HEK293 (cell line): ENCODE measurements at regions not wholly inside any gene's neighbourhood (a gene's known extent, or its start where the extent isn't known, plus 50 kb on each side); places are given as distances from the start of the nearest gene placed in this dataset.
A peak's percentile ranks its signal among the peaks of the same experiment; 100 is the strongest.

Source experiments
- CTCF ChIA-PET: fragments of 350-600 bp; formaldehyde crosslinking; extraction: SDS; loops from one replicate; lab custom pipeline; 2021; ENCODE audit warnings: antibody characterized with exemption; lab: Yijun Ruan, JAX
- POLR2A ChIA-PET: fragments of 300-600 bp; formaldehyde crosslinking; extraction: SDS; loops from one replicate; lab custom pipeline; 2020; ENCODE audit warnings: antibody characterized with exemption, inconsistent platforms; lab: Yijun Ruan, JAX
- H3K27ac ChIP-seq: fragments of 200-500 bp; sonication (Bioruptor generic); 2 replicates; pipeline ENCODE4 v1.5.1; 2014; ENCODE audit warnings: low read depth, low read length, control low read depth, inconsistent platforms; ENCODE audit errors: extremely low read depth
- H3K36me3 ChIP-seq, 2 experiments: fragments of 200-500 bp in 1 of 2; sonication (Bioruptor generic) in 1 of 2; 1 replicate in 1 of 2; 2 replicates in 1 of 2; pipeline ENCODE4 v1.5.1; 2014 to 2017; ENCODE audit warnings: inconsistent platforms in 2 of 2, low read length in 2 of 2; ENCODE audit not compliant: control insufficient read depth in 2 of 2, insufficient read depth in 1 of 2
- H3K4me1 ChIP-seq: fragments of 200-500 bp; sonication (Bioruptor generic); 2 replicates; pipeline ENCODE4 v1.5.1; 2014; ENCODE audit warnings: mild to moderate bottlenecking, low read length, inconsistent platforms; ENCODE audit not compliant: control insufficient read depth, insufficient read depth
- H3K4me3 ChIP-seq: 2 replicates; pipeline ENCODE4 v1.5.1; 2011; ENCODE audit warnings: low read depth, mild to moderate bottlenecking, control low read depth, low read length, moderate library complexity
- H3K9me3 ChIP-seq: fragments of 200-500 bp; sonication (Bioruptor generic); 2 replicates; pipeline ENCODE4 v1.5.1; 2014; ENCODE audit warnings: low read depth, low read length, inconsistent platforms; ENCODE audit not compliant: control insufficient read depth, insufficient read depth
- GLIS1 ChIP-seq: fragments of 450-650 bp; formaldehyde crosslinking; IDR thresholded peaks from 2 replicates; pipeline ENCODE4 v1.5.1; 2016; ENCODE audit warnings: missing biosample characterization, missing genetic modification characterization
- HIC1 ChIP-seq: fragments of 450-650 bp; formaldehyde crosslinking; IDR thresholded peaks from 2 replicates; pipeline ENCODE4 v1.5.1; 2016; ENCODE audit warnings: missing biosample characterization, missing genetic modification characterization
- IKZF3 ChIP-seq: fragments of 450-650 bp; IDR thresholded peaks from 2 replicates; pipeline ENCODE4 v1.5.0; 2018; ENCODE audit warnings: missing biosample characterization, mild to moderate bottlenecking, missing genetic modification characterization, moderate library complexity
- REPIN1 ChIP-seq: fragments of 450-650 bp; formaldehyde crosslinking; IDR thresholded peaks from 2 replicates; pipeline ENCODE4 v1.5.1; 2017; ENCODE audit warnings: missing biosample characterization, missing genetic modification characterization, low read depth
- ZBTB20 ChIP-seq: fragments of 450-650 bp; formaldehyde crosslinking; IDR thresholded peaks from 2 replicates; pipeline ENCODE4 v1.5.1; 2016; ENCODE audit warnings: missing biosample characterization, missing genetic modification characterization
- ZBTB26 ChIP-seq: fragments of 450-650 bp; formaldehyde crosslinking; optimal IDR thresholded peaks from 2 replicates; pipeline ENCODE3; 2016; ENCODE audit warnings: missing biosample characterization, mild to moderate bottlenecking, missing genetic modification characterization
- ZBTB6 ChIP-seq: fragments of 450-650 bp; formaldehyde crosslinking; IDR thresholded peaks from 2 replicates; pipeline ENCODE4 v1.5.1; 2017; ENCODE audit warnings: missing biosample characterization, missing genetic modification characterization
- ZNF140 ChIP-seq: fragments of 450-650 bp; formaldehyde crosslinking; IDR thresholded peaks from 2 replicates; pipeline ENCODE4 v1.5.1; 2016; ENCODE audit warnings: missing biosample characterization, missing genetic modification characterization
- ZNF175 ChIP-seq: fragments of 450-650 bp; formaldehyde crosslinking; IDR thresholded peaks from 2 replicates; pipeline ENCODE4 v1.5.1; 2016; ENCODE audit warnings: missing biosample characterization, missing genetic modification characterization
- ZNF202 ChIP-seq: fragments of 450-650 bp; formaldehyde crosslinking; IDR thresholded peaks from 2 replicates; pipeline ENCODE4 v1.5.1; 2016; ENCODE audit warnings: missing biosample characterization, missing genetic modification characterization, borderline replicate concordance
- ZNF391 ChIP-seq: fragments of 450-650 bp; formaldehyde crosslinking; IDR thresholded peaks from 2 replicates; pipeline ENCODE4 v1.5.1; 2016; ENCODE audit warnings: low read depth, missing biosample characterization, missing genetic modification characterization, borderline replicate concordance
- ZNF488 ChIP-seq: fragments of 450-650 bp; formaldehyde crosslinking; IDR thresholded peaks from 2 replicates; pipeline ENCODE4 v1.5.1; 2016; ENCODE audit warnings: missing biosample characterization, missing genetic modification characterization
- ZNF529 ChIP-seq: fragments of 450-650 bp; formaldehyde crosslinking; IDR thresholded peaks from 2 replicates; pipeline ENCODE4 v1.5.1; 2017; ENCODE audit warnings: missing genetic modification characterization, missing biosample characterization; ENCODE audit not compliant: insufficient replicate concordance
- ZNF530 ChIP-seq: fragments of 450-650 bp; formaldehyde crosslinking; IDR thresholded peaks from 2 replicates; pipeline ENCODE4 v1.5.1; 2016; ENCODE audit warnings: low read depth, missing biosample characterization, missing genetic modification characterization
- ZNF707 ChIP-seq: fragments of 450-650 bp; formaldehyde crosslinking; IDR thresholded peaks from 2 replicates; pipeline ENCODE4 v1.5.1; 2016; ENCODE audit warnings: missing biosample characterization, missing genetic modification characterization
- ZNF830 ChIP-seq: fragments of 450-650 bp; IDR thresholded peaks from 2 replicates; pipeline ENCODE4 v1.5.0; 2018; ENCODE audit warnings: missing biosample characterization, missing genetic modification characterization, low read depth, mild to moderate bottlenecking, moderate library complexity
- ZXDB ChIP-seq: fragments of 450-650 bp; formaldehyde crosslinking; IDR thresholded peaks from 2 replicates; pipeline ENCODE4 v1.5.1; 2016; ENCODE audit warnings: missing biosample characterization, missing genetic modification characterization
- TF ChIP-seq, protein P1 (sequence below): fragments of 450-650 bp; formaldehyde crosslinking; IDR thresholded peaks from 2 replicates; pipeline ENCODE4 v1.5.1; 2016; ENCODE audit warnings: missing biosample characterization, missing genetic modification characterization

- peak; percentile 88 for TF ChIP-seq ZNF488 (tag by site-specific recombination)
Observed at GRCh38 chr6:12528581-12529363, 187.8 kb upstream of the PHACTR1 start (continued).

- TF ChIP-seq IKZF3 (tag by site-specific recombination) (0 out of 2 replicates have a peak, but pooled peaks have one; percentile 2), ZBTB20 (tag by site-specific recombination) (peak; percentile 58), HIC1 (tag by site-specific recombination) (0 out of 2 replicates have a peak, but pooled peaks have one; percentile 3), ZNF830 (no peak), ZBTB6 (tag by site-specific recombination) (peak; percentile 95), ZNF391 (no peak), ZXDB (tag by site-specific recombination) (peak; percentile 38; the same call in 1 of the 2 replicates)
- TF ChIP-seq, protein P1, sequence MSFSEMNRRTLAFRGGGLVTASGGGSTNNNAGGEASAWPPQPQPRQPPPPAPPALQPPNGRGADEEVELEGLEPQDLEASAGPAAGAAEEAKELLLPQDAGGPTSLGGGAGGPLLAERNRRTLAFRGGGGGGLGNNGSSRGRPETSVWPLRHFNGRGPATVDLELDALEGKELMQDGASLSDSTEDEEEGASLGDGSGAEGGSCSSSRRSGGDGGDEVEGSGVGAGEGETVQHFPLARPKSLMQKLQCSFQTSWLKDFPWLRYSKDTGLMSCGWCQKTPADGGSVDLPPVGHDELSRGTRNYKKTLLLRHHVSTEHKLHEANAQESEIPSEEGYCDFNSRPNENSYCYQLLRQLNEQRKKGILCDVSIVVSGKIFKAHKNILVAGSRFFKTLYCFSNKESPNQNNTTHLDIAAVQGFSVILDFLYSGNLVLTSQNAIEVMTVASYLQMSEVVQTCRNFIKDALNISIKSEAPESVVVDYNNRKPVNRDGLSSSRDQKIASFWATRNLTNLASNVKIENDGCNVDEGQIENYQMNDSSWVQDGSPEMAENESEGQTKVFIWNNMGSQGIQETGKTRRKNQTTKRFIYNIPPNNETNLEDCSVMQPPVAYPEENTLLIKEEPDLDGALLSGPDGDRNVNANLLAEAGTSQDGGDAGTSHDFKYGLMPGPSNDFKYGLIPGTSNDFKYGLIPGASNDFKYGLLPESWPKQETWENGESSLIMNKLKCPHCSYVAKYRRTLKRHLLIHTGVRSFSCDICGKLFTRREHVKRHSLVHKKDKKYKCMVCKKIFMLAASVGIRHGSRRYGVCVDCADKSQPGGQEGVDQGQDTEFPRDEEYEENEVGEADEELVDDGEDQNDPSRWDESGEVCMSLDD (tag by site-specific recombination), result no peak
- Histone ChIP-seq H3K4me1 (peaks cover 14% of the 10 kb centered on the region), H3K9me3 (no peaks in the 10 kb centered on the region), H3K36me3 (no peaks in the 10 kb centered on the region), H3K4me3 (no peak overlapping the region), H3K27ac (peak overlapping the region; percentile 20; the same call in 1 of the 2 replicates)
- ChIA-PET CTCF (interaction anchor here (0.6 to 0.7 kb wide), 3 partner anchors 208 to 227 kb away, joined by 3 read pairs; no protein-coding TSS in a partner anchor), POLR2A (no interaction called here)
Observed at GRCh38 chr6:12529364-12530019, 187.1 kb upstream of the PHACTR1 start.

- ChIA-PET POLR2A (no interaction called here), CTCF (no interaction called here)
- Histone ChIP-seq H3K9me3 (no peaks in the 10 kb centered on the region), H3K4me3 (no peak overlapping the region), H3K36me3 (no peaks in the 10 kb centered on the region), H3K27ac (no peak overlapping the region; the same call in 1 of the 2 replicates), H3K4me1 (peaks cover 14% of the 10 kb centered on the region)
- no peak for TF ChIP-seq ZNF202 (tag by site-specific recombination)
- TF ChIP-seq ZNF530 (tag by site-specific recombination), result no peak
- TF ChIP-seq REPIN1 (tag by site-specific recombination), result no peak
- TF ChIP-seq ZNF175 (tag by site-specific recombination), result no peak
- TF ChIP-seq ZBTB26 (tag by site-specific recombination), result no peak
- no peak for TF ChIP-seq ZNF529 (tag by site-specific recombination)
- no peak for TF ChIP-seq ZNF707 (tag by site-specific recombination)
- TF ChIP-seq ZNF140, result no peak
- TF ChIP-seq GLIS1 (tag by site-specific recombination), result no peak
Observed at GRCh38 chr6:12530345-12530744, 186.2 kb upstream of the PHACTR1 start.
